ENCODE measurements at regions not wholly inside any gene's neighbourhood (a gene's known extent, or its start where the extent isn't known, plus 50 kb on each side); places are given as distances from the start of the nearest gene placed in this dataset.

- Mint-ChIP-seq H3K27ac (no peak overlapping the region), H3K36me3 (ENCODE audit: low read depth) (no peaks in the 10 kb centered on the region), H3K4me1 (ENCODE audit: low read depth) (peaks cover 45% of the 10 kb centered on the region), H3K4me3 (no peak overlapping the region), H3K9me3 (no peaks in the 10 kb centered on the region), H3K27me3 (no peaks in the 10 kb centered on the region)
- intact Hi-C loops (cut with micrococcal nuclease), result no loop called here
Observed at GRCh38 chr14:34362641-34363251, 99.3 kb downstream of the SPTSSA start.

- peaks cover 40% of the 10 kb centered on the region for H3K4me1 Mint-ChIP-seq (ENCODE audit: low read depth)
- H3K9me3 Mint-ChIP-seq, result no peaks in the 10 kb centered on the region
- no peak overlapping the region for H3K27ac Mint-ChIP-seq
- H3K4me3 Mint-ChIP-seq, result no peak overlapping the region
- intact Hi-C loops (cut with micrococcal nuclease), result no loop called here
- no peaks in the 10 kb centered on the region for H3K27me3 Mint-ChIP-seq
- no peaks in the 10 kb centered on the region for H3K36me3 Mint-ChIP-seq (ENCODE audit: low read depth)
Observed at GRCh38 chr14:34361504-34362011, 100.5 kb downstream of the SPTSSA start.

- H3K4me3 Mint-ChIP-seq, result no peak overlapping the region
- no peaks in the 10 kb centered on the region for H3K27me3 Mint-ChIP-seq
- H3K4me1 Mint-ChIP-seq (ENCODE audit: low read depth), result peaks cover 38% of the 10 kb centered on the region
- intact Hi-C loops (cut with micrococcal nuclease), result no loop called here
- no peaks in the 10 kb centered on the region for H3K9me3 Mint-ChIP-seq
- no peaks in the 10 kb centered on the region for H3K36me3 Mint-ChIP-seq (ENCODE audit: low read depth)
- no peak overlapping the region for H3K27ac Mint-ChIP-seq
Observed at GRCh38 chr14:34359420-34360117, 102.5 kb downstream of the SPTSSA start.

DNA sequence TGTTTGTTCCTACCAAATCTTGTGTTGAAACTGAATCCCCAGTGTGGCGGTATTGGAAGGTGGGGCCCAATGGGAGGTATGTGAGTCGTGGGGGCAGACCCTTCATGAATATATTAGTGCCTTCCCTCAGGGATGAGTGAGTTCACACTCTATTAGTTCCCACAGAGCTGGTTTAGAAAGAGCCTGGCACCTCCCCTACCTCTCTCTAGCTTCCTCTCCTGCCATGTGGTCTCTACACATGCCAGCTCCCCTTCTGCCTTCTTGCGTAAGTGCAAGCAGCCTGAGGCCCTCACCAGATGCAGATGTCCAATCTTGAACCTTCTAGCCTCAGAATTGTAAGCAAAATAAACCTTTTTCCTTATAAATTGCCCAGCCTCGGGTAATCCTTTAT lies 105.8 kb downstream of the SPTSSA start:
- Mint-ChIP-seq H3K27ac (no peak overlapping the region), H3K36me3 (ENCODE audit: low read depth) (no peaks in the 10 kb centered on the region), H3K27me3 (no peaks in the 10 kb centered on the region), H3K4me1 (ENCODE audit: low read depth) (peaks cover 7% of the 10 kb centered on the region), H3K9me3 (no peaks in the 10 kb centered on the region), H3K4me3 (no peak overlapping the region)
- intact Hi-C loops (cut with micrococcal nuclease), result no loop called here

DNA sequence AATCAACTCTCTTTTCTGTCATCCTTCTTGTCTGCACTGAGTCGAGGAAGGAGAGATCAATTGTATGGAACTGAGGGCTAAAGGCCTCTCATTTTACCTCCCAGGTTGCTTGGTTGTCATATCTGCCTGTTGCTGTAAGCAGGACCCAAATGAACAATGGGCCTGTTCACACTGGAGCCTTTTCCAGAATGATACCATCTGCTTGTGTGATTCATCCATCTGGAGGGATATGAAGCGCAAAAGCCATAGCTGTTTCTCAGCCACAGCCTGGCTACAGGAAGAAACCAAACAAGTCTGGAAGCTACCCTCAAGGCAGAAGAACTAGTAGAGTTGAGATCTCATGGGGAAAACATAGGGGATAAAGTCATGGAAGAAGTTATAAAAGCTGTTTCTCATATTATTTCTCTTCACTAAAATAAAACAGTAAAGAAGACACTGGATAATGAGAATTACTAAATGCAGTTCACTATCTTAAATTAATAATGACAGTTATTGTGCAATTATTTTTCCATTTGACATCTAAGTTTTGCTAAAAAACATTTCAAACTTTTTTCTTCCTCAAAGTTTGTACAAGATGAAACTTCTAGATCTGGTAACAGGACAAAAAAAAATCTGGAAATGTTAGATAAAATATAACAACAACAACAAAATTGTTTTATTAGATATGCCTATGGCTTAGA lies 106.3 kb downstream of the SPTSSA start:
- intact Hi-C loops (cut with micrococcal nuclease), result no loop called here
- H3K36me3 Mint-ChIP-seq (ENCODE audit: low read depth), result no peaks in the 10 kb centered on the region
- H3K9me3 Mint-ChIP-seq, result no peaks in the 10 kb centered on the region

GRCh38 chr14:34354556-34354955 lies 107.5 kb downstream of the SPTSSA start:
- Mint-ChIP-seq H3K36me3 (ENCODE audit: low read depth) (no peaks in the 10 kb centered on the region), H3K27ac (no peak overlapping the region), H3K9me3 (no peaks in the 10 kb centered on the region), H3K4me1 (ENCODE audit: low read depth) (peaks cover 7% of the 10 kb centered on the region), H3K4me3 (no peak overlapping the region), H3K27me3 (no peaks in the 10 kb centered on the region)
- intact Hi-C loops (cut with micrococcal nuclease), result no loop called here

More for the DNA sequence above, 106.3 kb downstream of the SPTSSA start:
- peaks cover 7% of the 10 kb centered on the region for H3K4me1 Mint-ChIP-seq (ENCODE audit: low read depth)
- H3K27me3 Mint-ChIP-seq, result no peaks in the 10 kb centered on the region
- no peak overlapping the region for H3K4me3 Mint-ChIP-seq
- no peak overlapping the region for H3K27ac Mint-ChIP-seq

DNA sequence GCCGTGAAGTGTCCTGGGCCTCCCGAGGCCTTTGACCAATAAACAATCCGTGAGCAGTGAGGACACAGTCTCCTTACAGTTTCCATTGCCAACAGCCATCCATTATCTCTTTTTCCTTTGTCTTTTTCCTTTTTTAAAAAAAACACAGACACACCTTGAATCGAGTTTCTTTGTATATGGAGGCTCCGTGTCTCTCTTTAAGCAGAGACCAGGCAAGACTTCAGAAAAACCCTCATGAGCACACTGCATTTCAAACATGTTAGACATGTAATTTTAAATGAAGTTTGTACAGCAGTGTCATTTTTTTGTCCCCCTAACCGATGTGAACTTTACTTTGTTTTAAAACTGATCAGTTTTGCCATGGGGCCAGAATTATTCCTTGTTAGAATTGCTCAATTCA lies 111.1 kb downstream of the SPTSSA start:
- Mint-ChIP-seq H3K36me3 (ENCODE audit: low read depth) (no peaks in the 10 kb centered on the region), H3K27ac (no peak overlapping the region), H3K4me3 (no peak overlapping the region), H3K4me1 (ENCODE audit: low read depth) (no peaks in the 10 kb centered on the region), H3K27me3 (no peaks in the 10 kb centered on the region), H3K9me3 (no peaks in the 10 kb centered on the region)
- intact Hi-C loops (cut with micrococcal nuclease), result no loop called here

DNA sequence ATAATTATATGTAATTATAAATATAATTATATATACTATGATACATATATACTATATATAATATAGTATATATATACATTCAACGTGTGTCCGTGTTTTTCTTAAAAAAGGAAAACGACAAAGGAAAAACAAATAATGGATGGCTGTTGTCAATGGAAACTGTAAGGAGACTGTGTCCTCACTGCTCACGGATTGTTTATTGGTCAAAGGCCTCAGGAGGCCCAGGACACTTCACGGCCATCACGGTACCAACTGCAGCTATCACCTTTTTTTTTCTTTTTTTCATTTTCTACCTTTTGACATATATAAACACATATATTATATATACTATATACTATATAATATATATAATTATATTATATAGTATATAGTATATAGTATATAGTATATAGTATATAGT lies 113.4 kb downstream of the SPTSSA start:
- Mint-ChIP-seq H3K27ac (no peak overlapping the region), H3K4me3 (no peak overlapping the region), H3K4me1 (ENCODE audit: low read depth) (no peaks in the 10 kb centered on the region), H3K36me3 (ENCODE audit: low read depth) (no peaks in the 10 kb centered on the region), H3K27me3 (no peaks in the 10 kb centered on the region), H3K9me3 (peaks cover 10% of the 10 kb centered on the region)
- intact Hi-C loops (cut with micrococcal nuclease), result no loop called here

GRCh38 chr14:34347683-34348082 lies 114.4 kb downstream of the SPTSSA start:
- Mint-ChIP-seq H3K36me3 (ENCODE audit: low read depth) (no peaks in the 10 kb centered on the region), H3K4me1 (ENCODE audit: low read depth) (no peaks in the 10 kb centered on the region), H3K27me3 (no peaks in the 10 kb centered on the region), H3K27ac (no peak overlapping the region), H3K4me3 (no peak overlapping the region), H3K9me3 (peaks cover 10% of the 10 kb centered on the region)
- intact Hi-C loops (cut with micrococcal nuclease), result no loop called here

- H3K27ac Mint-ChIP-seq, result no peak overlapping the region
- intact Hi-C loops (cut with micrococcal nuclease), result no loop called here
- H3K36me3 Mint-ChIP-seq (ENCODE audit: low read depth), result no peaks in the 10 kb centered on the region
- H3K9me3 Mint-ChIP-seq, result peaks cover 10% of the 10 kb centered on the region
- no peaks in the 10 kb centered on the region for H3K27me3 Mint-ChIP-seq
- no peaks in the 10 kb centered on the region for H3K4me1 Mint-ChIP-seq (ENCODE audit: low read depth)
- no peak overlapping the region for H3K4me3 Mint-ChIP-seq
Observed at GRCh38 chr14:34345718-34346465, 116.1 kb downstream of the SPTSSA start.

- Mint-ChIP-seq H3K27me3 (no peaks in the 10 kb centered on the region), H3K4me1 (ENCODE audit: low read depth) (no peaks in the 10 kb centered on the region), H3K9me3 (peaks cover 10% of the 10 kb centered on the region), H3K27ac (no peak overlapping the region), H3K4me3 (no peak overlapping the region), H3K36me3 (ENCODE audit: low read depth) (no peaks in the 10 kb centered on the region)
- intact Hi-C loops (cut with micrococcal nuclease), result no loop called here
Observed at GRCh38 chr14:34344318-34344717, 117.7 kb downstream of the SPTSSA start.

GRCh38 chr14:34340025-34340625 lies 121.9 kb downstream of the SPTSSA start:
- Mint-ChIP-seq H3K4me1 (ENCODE audit: low read depth) (peaks cover 10% of the 10 kb centered on the region), H3K4me3 (no peak overlapping the region), H3K36me3 (ENCODE audit: low read depth) (no peaks in the 10 kb centered on the region), H3K27me3 (no peaks in the 10 kb centered on the region), H3K9me3 (peaks cover 3% of the 10 kb centered on the region), H3K27ac (no peak overlapping the region)
- intact Hi-C loops (cut with micrococcal nuclease), result no loop called here

DNA sequence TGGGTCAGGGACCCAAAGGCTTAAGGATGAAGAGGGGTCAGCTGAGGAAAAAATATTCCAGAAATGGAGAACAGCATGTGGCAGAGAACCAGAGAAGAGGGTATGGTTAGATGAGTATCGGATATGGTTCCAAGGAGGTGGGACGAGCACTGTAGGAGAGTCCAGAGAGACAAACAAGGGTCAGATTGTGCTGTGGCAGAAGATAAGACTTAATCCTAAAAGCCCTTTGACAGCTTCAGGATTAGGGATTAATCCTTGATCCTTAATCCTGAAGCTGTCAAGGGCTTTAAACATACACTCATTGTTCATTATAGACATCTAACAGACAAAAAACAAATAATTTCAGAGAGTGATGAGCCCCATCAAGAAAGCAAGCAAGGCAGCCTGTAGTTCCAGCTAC lies 124.0 kb downstream of the SPTSSA start:
- Mint-ChIP-seq H3K9me3 (no peaks in the 10 kb centered on the region), H3K4me1 (ENCODE audit: low read depth) (peaks cover 10% of the 10 kb centered on the region), H3K27ac (no peak overlapping the region), H3K36me3 (ENCODE audit: low read depth) (no peaks in the 10 kb centered on the region), H3K4me3 (no peak overlapping the region), H3K27me3 (no peaks in the 10 kb centered on the region)
- intact Hi-C loops (cut with micrococcal nuclease), result no loop called here

Measured in dendritic cell treated with granulocyte-macrophage colony-stimulating factor and Interleukin-4, amounts not matched to agents 40 ng/mL and 50 ng/mL, for 4 days (primary cell).